Amniotic stem cell (primary cell): ENCODE measurements at regions not wholly inside any gene's neighbourhood (a gene's known extent, or its start where the extent isn't known, plus 50 kb on each side); places are given as distances from the start of the nearest gene placed in this dataset.

Experiments
- DNase-seq: peaks from one replicate; lab custom pipeline; 2025; lab: John Stamatoyannopoulos, UW

GRCh38 chr17:6212766-6213165 lies 142.6 kb downstream of the WSCD1 start:
- DNase-seq: no peak

DNA sequence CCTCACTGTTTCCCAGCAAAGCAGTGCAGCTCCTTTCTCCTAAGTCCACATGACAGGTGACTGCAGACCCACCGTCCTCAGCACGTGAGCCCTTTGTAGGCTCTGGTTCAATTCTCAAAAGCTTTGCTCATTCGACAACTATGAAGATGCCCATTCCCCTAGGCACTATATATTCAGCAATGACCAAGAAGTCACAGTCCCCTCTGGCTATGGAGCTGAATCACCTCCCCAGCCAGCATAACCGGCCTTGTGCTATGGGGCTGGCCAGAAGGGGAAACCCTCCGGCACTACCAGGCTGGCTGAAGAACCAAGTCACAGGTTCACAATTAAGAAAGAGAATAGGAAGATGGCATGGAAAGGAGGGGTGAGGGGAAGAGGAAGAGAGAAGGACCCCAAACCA lies 139.7 kb downstream of the WSCD1 start:
- DNase-seq: no peak

- no peak for DNase-seq
Observed at GRCh38 chr17:6208608-6209180, 138.5 kb downstream of the WSCD1 start.

- DNase-seq: no peak
Observed at GRCh38 chr17:6205525-6205924, 135.3 kb downstream of the WSCD1 start.

DNA sequence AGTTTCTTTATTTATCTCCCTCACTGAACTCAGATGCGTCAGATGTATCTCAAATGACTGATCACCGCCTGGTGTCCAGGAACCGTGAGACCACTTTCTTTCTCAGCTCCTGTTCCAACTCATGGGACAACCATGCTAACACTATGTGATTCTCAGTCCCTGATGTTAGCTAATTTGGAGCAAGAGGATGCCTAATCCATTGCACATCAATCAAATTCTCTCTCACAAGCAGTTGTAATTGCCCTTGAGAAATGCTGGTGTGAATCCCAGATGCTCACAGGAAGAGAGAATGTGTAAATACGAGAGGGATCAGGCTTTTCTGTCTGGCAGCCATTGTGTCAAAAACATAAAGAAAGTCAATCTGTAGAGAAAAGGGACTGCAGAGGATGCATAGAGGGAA lies 134.9 kb downstream of the WSCD1 start:
- no peak for DNase-seq

DNA sequence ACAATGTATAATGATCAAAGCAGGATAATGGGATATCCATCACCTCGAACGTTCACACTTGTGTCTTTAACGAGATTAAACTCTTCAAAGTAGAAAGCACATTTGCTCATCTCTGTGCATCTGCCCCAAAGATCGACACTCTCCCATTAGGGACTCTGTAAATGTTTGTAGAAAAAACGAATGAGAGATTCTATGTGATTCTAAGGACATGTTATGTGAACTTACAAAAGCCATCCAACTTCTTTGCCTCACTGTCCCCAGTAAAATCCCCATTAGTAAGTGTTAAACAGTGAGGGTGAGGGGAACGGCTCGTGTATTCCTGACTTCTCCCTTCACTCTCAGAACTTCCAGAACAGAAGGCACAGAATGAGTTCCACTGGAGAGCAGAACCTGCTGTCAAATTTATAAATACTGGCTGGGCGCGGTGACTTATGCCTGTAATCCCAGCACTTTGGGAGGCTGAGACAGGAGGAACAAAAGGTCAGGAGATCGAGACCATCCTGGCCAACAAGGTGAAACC lies 134.1 kb downstream of the WSCD1 start:
- DNase-seq: no peak

GRCh38 chr17:6196355-6196754 lies 126.2 kb downstream of the WSCD1 start:
- no peak for DNase-seq

DNA sequence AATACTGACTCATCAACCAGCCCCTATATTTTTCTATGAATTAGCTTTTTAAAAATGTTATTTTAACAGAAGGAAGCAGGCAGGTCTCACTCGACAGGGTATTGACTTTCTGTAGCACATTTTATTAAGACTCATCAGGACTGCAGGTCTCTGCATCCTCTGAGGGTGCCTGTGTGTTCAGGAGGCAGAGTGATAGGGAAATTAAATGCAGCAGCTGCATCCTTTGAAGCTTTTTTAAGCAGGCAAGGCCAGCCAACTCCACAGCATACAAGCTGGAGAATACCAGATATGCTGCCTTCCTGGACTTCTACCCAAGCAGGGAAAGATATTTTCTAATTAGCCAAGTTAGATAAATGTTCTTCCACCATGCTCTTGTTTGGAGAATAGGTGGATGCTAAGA lies 124.9 kb downstream of the WSCD1 start:
- DNase-seq: no peak

GRCh38 chr17:6191405-6192324 lies 121.5 kb downstream of the WSCD1 start:
- DNase-seq: no peak

GRCh38 chr17:6187836-6188235 lies 117.7 kb downstream of the WSCD1 start:
- DNase-seq: no peak

DNA sequence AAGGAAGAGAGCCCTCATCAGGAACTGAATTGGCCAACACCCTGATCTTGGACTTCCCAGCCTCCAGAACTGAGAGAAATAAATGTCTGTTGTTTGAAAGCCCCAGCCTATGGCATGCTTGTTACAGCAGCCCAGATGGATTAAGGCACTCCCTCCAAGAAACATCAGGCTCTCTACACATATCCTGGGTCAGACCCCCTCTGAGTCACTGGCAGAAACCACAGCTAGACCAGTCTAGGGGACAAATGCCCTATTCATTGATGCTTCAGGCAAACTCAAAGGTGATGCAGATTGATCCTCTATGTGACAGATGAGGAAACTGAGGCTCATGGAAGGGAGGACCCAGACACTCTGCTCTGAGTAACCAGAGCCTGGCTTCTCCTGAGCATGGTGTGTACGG lies 116.8 kb downstream of the WSCD1 start:
- no peak for DNase-seq

DNA sequence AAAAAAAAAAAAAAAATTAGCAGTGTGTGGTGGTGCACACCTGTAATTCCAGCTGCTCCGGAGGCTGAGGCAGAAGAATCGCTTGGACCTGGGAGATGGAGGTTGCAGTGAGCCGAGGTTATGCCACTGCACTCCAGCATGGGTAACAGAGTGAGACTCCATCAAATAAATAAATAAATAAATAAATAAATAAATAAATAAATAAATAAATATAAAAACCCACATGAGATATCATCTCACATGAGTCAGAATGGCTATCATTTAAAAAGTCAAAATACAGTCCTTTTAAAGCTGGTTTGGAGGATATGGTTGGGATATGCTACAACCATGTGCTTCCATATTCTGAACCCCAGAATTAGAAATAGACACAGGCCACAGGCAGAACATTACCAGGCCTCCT lies 114.3 kb downstream of the WSCD1 start:
- DNase-seq: no peak

- no peak for DNase-seq
Observed at GRCh38 chr17:6179017-6179416, 108.8 kb downstream of the WSCD1 start.

GRCh38 chr17:6177941-6178694 lies 107.9 kb downstream of the WSCD1 start:
- no peak for DNase-seq
